H1 (cell line): ENCODE measurements at regions not wholly inside any gene's neighbourhood (a gene's known extent, or its start where the extent isn't known, plus 50 kb on each side); places are given as distances from the start of the nearest gene placed in this dataset.

ENCODE experiments used
- CTCF ChIA-PET: fragments of 300-600 bp; sonication (Branson Sonifier 250); formaldehyde crosslinking; loops from one replicate; lab custom pipeline; 2021; ENCODE audit not compliant: partially characterized antibody; lab: Charles Lee
- POLR2A ChIA-PET: fragments of 300-600 bp; sonication (Branson Sonifier 250); formaldehyde crosslinking; loops from one replicate; lab custom pipeline; 2021; ENCODE audit warnings: inconsistent platforms; ENCODE audit not compliant: partially characterized antibody; lab: Charles Lee
- DNase-seq, 2 experiments: peaks; one replicate each; pipeline versions ENCODE4 v3.0.0 to v3.0.0-alpha.2; 2010 to 2022; ENCODE audit warnings: low spot score in 2 of 2, low read depth in 1 of 2, mixed read lengths in 1 of 2
- FAIRE-seq: peaks from 2 replicates; lab custom pipeline; 2011; peaks lifted over from hg19 to GRCh38; lab: Jason Lieb, UNC
- H2AFZ ChIP-seq: 2 replicates; pipeline ENCODE4 v1.8.1; 2012; ENCODE audit warnings: low read length, inconsistent platforms
- H2AK5ac ChIP-seq: 2 replicates; pipeline ENCODE4 v1.6.1; 2013; ENCODE audit warnings: low read depth, low read length
- H2BK120ac ChIP-seq: replicated peaks from 2 replicates; pipeline ENCODE3; 2013; ENCODE audit warnings: low read depth, low read length, inconsistent platforms
- H2BK12ac ChIP-seq: 2 replicates; pipeline ENCODE4 v1.6.1; 2013; ENCODE audit warnings: low read depth, low read length
- H2BK15ac ChIP-seq: 2 replicates; pipeline ENCODE4 v1.6.1; 2013; ENCODE audit warnings: low read length
- H2BK20ac ChIP-seq: 2 replicates; pipeline ENCODE4 v1.6.1; 2013; ENCODE audit warnings: low read length
- H2BK5ac ChIP-seq: 2 replicates; pipeline ENCODE4 v1.6.1; 2013; ENCODE audit warnings: low read depth, low read length
- H3K14ac ChIP-seq: 2 replicates; pipeline ENCODE4 v1.6.1; 2013; ENCODE audit warnings: inconsistent platforms; ENCODE audit not compliant: insufficient read length
- H3K18ac ChIP-seq: 2 replicates; pipeline ENCODE4 v1.6.1; 2013; ENCODE audit warnings: low read length; ENCODE audit errors: extremely low read depth
- H3K23ac ChIP-seq: 2 replicates; pipeline ENCODE4 v1.6.1; 2013; ENCODE audit warnings: inconsistent platforms; ENCODE audit not compliant: insufficient read length
- H3K23me2 ChIP-seq: 2 replicates; pipeline ENCODE4 v1.6.1; 2013; ENCODE audit warnings: low read depth, low read length
- H3K27ac ChIP-seq: 2 replicates; pipeline ENCODE4 v1.6.1; 2011; ENCODE audit warnings: low read depth, low read length, inconsistent platforms
- H3K27me3 ChIP-seq, 4 experiments: replicated peaks in 1 of 4; 1 replicate in 1 of 4; 2 replicates in 3 of 4; pipeline versions ENCODE4 v1.6.1 to v1.8.1; 2011 to 2013; ENCODE audit warnings: low read length in 3 of 4, mild to moderate bottlenecking in 3 of 4, inconsistent platforms in 2 of 4, mixed read lengths in 2 of 4, moderate library complexity in 1 of 4; ENCODE audit not compliant: control insufficient read depth in 3 of 4, insufficient read depth in 3 of 4; ENCODE audit errors: extremely low read depth in 1 of 4
- H3K36me3 ChIP-seq, 4 experiments: 2 replicates each; pipeline versions ENCODE4 v1.6.1 to v1.8.1; 2011 to 2013; ENCODE audit warnings: mild to moderate bottlenecking in 4 of 4, low read length in 3 of 4, moderate library complexity in 2 of 4, control low read depth in 1 of 4, inconsistent platforms in 1 of 4; ENCODE audit not compliant: insufficient read depth in 4 of 4, control insufficient read depth in 2 of 4
- H3K4ac ChIP-seq: replicated peaks from 2 replicates; pipeline ENCODE3; 2013; ENCODE audit warnings: low read length, low read depth, mixed read lengths, inconsistent platforms; ENCODE audit not compliant: insufficient read length
- H3K4me1 ChIP-seq, 4 experiments: replicated peaks in 1 of 4; 1 replicate in 1 of 4; 2 replicates in 3 of 4; pipeline versions ENCODE4 v1.6.1 to v1.8.1; 2011 to 2013; ENCODE audit warnings: low read length in 3 of 4, inconsistent platforms in 2 of 4, mixed read lengths in 1 of 4; ENCODE audit not compliant: insufficient read depth in 4 of 4, control insufficient read depth in 3 of 4
- H3K4me2 ChIP-seq, 2 experiments: 2 replicates each; pipeline versions ENCODE4 v1.6.1 to v1.8.1; 2011 to 2013; ENCODE audit warnings: low read depth in 2 of 2, low read length in 2 of 2, control low read depth in 1 of 2, inconsistent platforms in 1 of 2, mild to moderate bottlenecking in 1 of 2; ENCODE audit not compliant: insufficient read depth in 1 of 2
- H3K4me3 ChIP-seq, 4 experiments: fragments of 200-600, 300-600 bp in 1 of 4; sonication (generic), shearing (Covaris generic), sonication (Bioruptor Twin) in 1 of 4; 2 replicates each; pipeline versions ENCODE4 v1.5.1 to v1.8.1; 2011 to 2016; ENCODE audit warnings: low read length in 4 of 4, low read depth in 3 of 4, control low read depth in 2 of 4, inconsistent platforms in 2 of 4, mild to moderate bottlenecking in 2 of 4, mixed read lengths in 1 of 4, moderate library complexity in 1 of 4; ENCODE audit not compliant: insufficient read depth in 2 of 4; ENCODE audit errors: extremely low read depth in 1 of 4
- H3K56ac ChIP-seq: replicated peaks from 2 replicates; pipeline ENCODE3; 2013; ENCODE audit warnings: low read depth, mild to moderate bottlenecking, mixed read lengths, low read length, inconsistent platforms; ENCODE audit not compliant: insufficient read length
- H3K79me1 ChIP-seq: 2 replicates; pipeline ENCODE4 v1.6.1; 2013; ENCODE audit warnings: low read depth, low read length, control low read depth
- H3K79me2 ChIP-seq, 2 experiments: 2 replicates each; pipeline versions ENCODE4 v1.6.1 to v1.8.1; 2012 to 2013; ENCODE audit warnings: low read length in 2 of 2, mild to moderate bottlenecking in 2 of 2, inconsistent platforms in 1 of 2; ENCODE audit not compliant: insufficient read depth in 2 of 2, control insufficient read depth in 1 of 2
- H3K9ac ChIP-seq, 4 experiments: replicated peaks in 1 of 4; 1 replicate in 1 of 4; 2 replicates in 3 of 4; pipeline versions ENCODE4 v1.6.1 to v1.8.1; 2011 to 2013; ENCODE audit warnings: low read depth in 3 of 4, low read length in 3 of 4, control low read depth in 2 of 4, mild to moderate bottlenecking in 2 of 4, moderate library complexity in 2 of 4, inconsistent platforms in 1 of 4; ENCODE audit errors: extremely low read depth in 1 of 4
- H3K9me3 ChIP-seq, 2 experiments: 2 replicates each; pipeline versions ENCODE4 v1.6.1 to v1.8.1; 2012 to 2013; ENCODE audit warnings: mild to moderate bottlenecking in 2 of 2, moderate library complexity in 2 of 2, control low read depth in 1 of 2, inconsistent platforms in 1 of 2, low read depth in 1 of 2, low read length in 1 of 2, mixed read lengths in 1 of 2; ENCODE audit not compliant: insufficient read depth in 2 of 2
- H4K20me1 ChIP-seq, 2 experiments: replicated peaks in 1 of 2; 2 replicates each; pipeline versions ENCODE3 to v1.8.1; 2011 to 2013; ENCODE audit warnings: inconsistent platforms in 2 of 2, low read length in 2 of 2, mild to moderate bottlenecking in 1 of 2; ENCODE audit not compliant: insufficient read depth in 2 of 2, control insufficient read depth in 1 of 2
- H4K5ac ChIP-seq: 2 replicates; pipeline ENCODE4 v1.6.1; 2013; ENCODE audit warnings: low read length, low read depth, mixed read lengths, inconsistent platforms; ENCODE audit not compliant: insufficient read length
- H4K8ac ChIP-seq: 2 replicates; pipeline ENCODE4 v1.8.0; 2013; ENCODE audit warnings: mild to moderate bottlenecking, moderate library complexity, low read length, inconsistent platforms; ENCODE audit not compliant: insufficient read depth; ENCODE audit errors: extremely low read depth
- H4K91ac ChIP-seq: replicated peaks from 2 replicates; pipeline ENCODE3; 2013; ENCODE audit warnings: low read length, mixed read lengths, inconsistent platforms; ENCODE audit not compliant: insufficient read length
- BACH1 ChIP-seq: IDR thresholded peaks from 2 replicates; pipeline ENCODE4 v1.6.1; 2012; ENCODE audit warnings: low read length, improper control_type of control experiment
- EP300 ChIP-seq, 2 experiments: IDR thresholded peaks; 1 replicate in 1 of 2; 2 replicates in 1 of 2; pipeline ENCODE4 v1.6.1; 2011 to 2012; ENCODE audit warnings: low read depth in 2 of 2, low read length in 2 of 2, mild to moderate bottlenecking in 2 of 2, borderline replicate concordance in 1 of 2, inconsistent platforms in 1 of 2, moderate library complexity in 1 of 2
- FOSL1 ChIP-seq: IDR thresholded peaks from 2 replicates; pipeline ENCODE4 v1.6.1; 2011; ENCODE audit warnings: mild to moderate bottlenecking, low read depth, low read length, moderate library complexity; ENCODE audit not compliant: insufficient read depth
- KDM4A ChIP-seq: IDR thresholded peaks from one replicate; pipeline ENCODE4 v1.7.1; 2012; ENCODE audit warnings: low read depth, mild to moderate bottlenecking, moderate library complexity, low read length, inconsistent platforms; ENCODE audit not compliant: severe bottlenecking
- MAX ChIP-seq: IDR thresholded peaks from 2 replicates; pipeline ENCODE4 v1.6.1; 2012; ENCODE audit warnings: inconsistent platforms
- PHF8 ChIP-seq: fragments of 200-600 bp; sonication (generic); conservative IDR thresholded peaks from 2 replicates; pipeline ENCODE4 v1.7.1; 2012; ENCODE audit warnings: low read depth, mild to moderate bottlenecking, inconsistent platforms, low read length, moderate library complexity
- SRF ChIP-seq: IDR thresholded peaks from 2 replicates; pipeline ENCODE4 v1.6.1; 2011; ENCODE audit warnings: mild to moderate bottlenecking, low read depth, low read length, moderate library complexity
- TAF7 ChIP-seq: optimal IDR thresholded peaks from 2 replicates; pipeline ENCODE3; 2011; ENCODE audit warnings: low read depth, mild to moderate bottlenecking, inconsistent platforms, low read length, moderate library complexity, borderline replicate concordance
- TBP ChIP-seq: IDR thresholded peaks from 2 replicates; pipeline ENCODE4 v1.6.1; 2011; ENCODE audit warnings: low read depth, low read length, improper control_type of control experiment
- TEAD4 ChIP-seq: IDR thresholded peaks from 2 replicates; pipeline ENCODE4 v1.6.1; 2012; ENCODE audit warnings: low read depth, low read length, inconsistent platforms, mixed read lengths
- WGBS, 2 experiments: shearing (Covaris generic) in 1 of 2; methylation state at CpG; one replicate each; pipeline versions ENCODE4 v1.1.6 to v1.1.7; 2013 to 2015; ENCODE audit warnings: low lambda C conversion rate in 2 of 2, mixed read lengths in 2 of 2, inconsistent platforms in 1 of 2, low coverage in 1 of 2, missing lambda C conversion rate in 1 of 2; ENCODE audit not compliant: insufficient replicate concordance in 2 of 2, insufficient coverage in 1 of 2, insufficient read length in 1 of 2; ENCODE audit errors: extremely low coverage in 1 of 2, missing lambda C conversion rate in 1 of 2; 5-methylcytosine and 5-hydroxymethylcytosine counted together

DNA sequence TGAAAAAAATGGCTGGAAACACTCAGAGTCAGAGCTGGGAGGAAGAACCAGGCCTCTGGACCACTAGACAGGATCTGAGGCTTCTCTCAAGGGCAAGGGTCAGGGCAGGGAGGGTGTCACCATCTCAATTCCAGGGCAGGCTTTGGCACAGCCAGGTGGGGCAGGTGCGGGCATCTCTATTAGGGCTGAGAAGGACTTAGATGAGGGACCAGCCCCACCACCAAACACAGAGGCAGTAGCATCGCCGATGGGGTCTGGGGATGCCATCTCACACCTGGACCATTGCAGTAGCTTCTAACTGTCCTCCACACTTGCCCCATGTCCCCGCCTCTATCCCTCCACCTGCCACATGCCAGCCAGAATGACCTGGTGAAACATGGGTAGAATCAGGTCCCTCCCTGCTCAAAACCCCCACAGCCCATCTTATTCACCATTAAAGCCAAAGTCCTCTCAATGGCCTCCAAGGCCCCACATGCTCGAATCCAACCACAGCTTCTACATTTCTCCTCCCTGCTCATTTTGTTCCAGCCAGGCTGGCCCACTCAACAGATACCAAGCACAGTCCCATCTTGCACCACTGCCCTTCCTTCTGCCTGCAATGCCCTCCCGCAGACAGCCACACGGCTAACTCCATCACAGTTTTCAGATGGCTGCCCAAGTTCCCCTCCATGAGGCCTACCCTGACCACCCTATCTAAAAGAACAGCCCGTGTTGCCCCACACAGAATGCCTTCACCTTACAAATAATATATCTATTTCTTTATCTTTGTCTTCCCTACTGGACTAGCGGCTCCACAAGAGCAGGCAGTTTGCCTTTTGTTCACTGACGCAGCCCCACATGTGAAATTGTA lies 177.4 kb downstream of the SMAD2 start:
- H2BK12ac ChIP-seq: no peak overlapping the region
- H2AK5ac ChIP-seq: no peak overlapping the region
- H2BK20ac ChIP-seq: no peak overlapping the region
- TF ChIP-seq MAX (no peak), BACH1 (no peak), SRF (no peak), EP300 (IDR thresholded peaks at IDR 0.05; ENCODE audit: borderline replicate concordance in 1 of 2, low read depth in 2 of 2, low read length in 2 of 2) (no peak), TBP (no peak), PHF8 (no peak), FOSL1 (no peak), KDM4A (no peak), TEAD4 (no peak), TAF7 (no peak)
- POLR2A ChIA-PET: no interaction called here
- no peak overlapping the region for H4K8ac ChIP-seq
- no peak overlapping the region for H3K27ac ChIP-seq
- H2AFZ ChIP-seq: no peak overlapping the region
- H2BK5ac ChIP-seq: no peak overlapping the region
- DNase-seq (peak in 1 of 2 experiments; percentile 28), FAIRE-seq (no peak)
- no peak overlapping the region for H3K4me2 ChIP-seq
- no peaks in the 10 kb centered on the region for H3K23me2 ChIP-seq
- no peak overlapping the region for H2BK15ac ChIP-seq
- H3K14ac ChIP-seq: no peak overlapping the region
- no peak overlapping the region for H3K18ac ChIP-seq
- no peaks in the 10 kb centered on the region for H4K20me1 ChIP-seq
- no peak overlapping the region for H3K56ac ChIP-seq
- CTCF ChIA-PET: interaction anchor here (0.8 to 3.9 kb wide), 9 partner anchors 99 to 538 kb away, joined by 3 to 41 read pairs (median 7); no protein-coding TSS in a partner anchor
- peaks cover 0 to 9% (median 3%) of the 10 kb centered on the region in 4 experiments; a peak in 5 of 7 replicates for H3K27me3 ChIP-seq
- H3K23ac ChIP-seq: no peak overlapping the region
- whole genome bisulfite sequencing, 2 experiments: 90% methylated on average over 10 of the region's 10 CpGs; no CpG with 5 or more reads in 1 of the 2 experiments
- no peaks in the 10 kb centered on the region for H3K79me2 ChIP-seq
- H2BK120ac ChIP-seq: no peak overlapping the region
- H4K91ac ChIP-seq: no peak overlapping the region
- no peaks in the 10 kb centered on the region for H3K4me1 ChIP-seq
- H3K36me3 ChIP-seq: no peaks in the 10 kb centered on the region
- no peak overlapping the region for H4K5ac ChIP-seq
- H3K9ac ChIP-seq: no peak overlapping the region
- H3K9me3 ChIP-seq: no peaks in the 10 kb centered on the region
- H3K4me3 ChIP-seq: no peak overlapping the region
- no peaks in the 10 kb centered on the region for H3K79me1 ChIP-seq
- no peak overlapping the region for H3K4ac ChIP-seq
